ENCODE measurements at regions not wholly inside any gene's neighbourhood (a gene's known extent, or its start where the extent isn't known, plus 50 kb on each side); places are given as distances from the start of the nearest gene placed in this dataset.

GRCh38 chr13:103833294-103833852 lies 767.2 kb upstream of the SLC10A2 start:
- 66 to 74% methylated on average over 2 of the region's 2 CpGs for WGBS, 2 donors
- Histone ChIP-seq H3K9me3 (no peaks in the 10 kb centered on the region), H3K27me3 (no peaks in the 10 kb centered on the region), H3K27ac (no peak overlapping the region), H3K4me1 (no peaks in the 10 kb centered on the region), H3K4me3 (no peak overlapping the region), H3K36me3 (ENCODE audit: low read depth, missing control alignments) (no peaks in the 10 kb centered on the region)
- no peak for DNase-seq
- TF ChIP-seq POLR2A (IDR thresholded peaks at IDR 0.05): no peak
- TF ChIP-seq CTCF (IDR thresholded peaks at IDR 0.05): no peak
- intact Hi-C loops (cut with DNase I; ENCODE audit: low total_unique reads): no loop called here

GRCh38 chr13:103815619-103816018 lies 749.4 kb upstream of the SLC10A2 start:
- no peak for TF ChIP-seq POLR2A (IDR thresholded peaks at IDR 0.05)
- no peak for TF ChIP-seq CTCF (IDR thresholded peaks at IDR 0.05)
- no peak for DNase-seq
- Histone ChIP-seq H3K4me1 (no peaks in the 10 kb centered on the region), H3K36me3 (ENCODE audit: low read depth, missing control alignments) (no peaks in the 10 kb centered on the region), H3K27me3 (no peaks in the 10 kb centered on the region), H3K27ac (no peak overlapping the region), H3K9me3 (no peaks in the 10 kb centered on the region), H3K4me3 (no peak overlapping the region)
- 79 to 87% methylated on average over 4 of the region's 4 CpGs for WGBS, 2 donors
- intact Hi-C loops (cut with DNase I; ENCODE audit: low total_unique reads): no loop called here

GRCh38 chr13:103812971-103813370 lies 746.8 kb upstream of the SLC10A2 start:
- Histone ChIP-seq H3K9me3 (no peaks in the 10 kb centered on the region), H3K27me3 (no peaks in the 10 kb centered on the region), H3K4me3 (no peak overlapping the region), H3K4me1 (no peaks in the 10 kb centered on the region), H3K27ac (no peak overlapping the region), H3K36me3 (ENCODE audit: low read depth, missing control alignments) (no peaks in the 10 kb centered on the region)
- 11 to 14% methylated on average over 5 of the region's 5 CpGs for WGBS, 2 donors
- no peak for DNase-seq
- intact Hi-C loops (cut with DNase I; ENCODE audit: low total_unique reads): no loop called here
- no peak for TF ChIP-seq POLR2A (IDR thresholded peaks at IDR 0.05)
- TF ChIP-seq CTCF (IDR thresholded peaks at IDR 0.05): no peak

- Histone ChIP-seq H3K27me3 (no peaks in the 10 kb centered on the region), H3K4me1 (no peaks in the 10 kb centered on the region), H3K4me3 (no peak overlapping the region), H3K27ac (no peak overlapping the region), H3K36me3 (ENCODE audit: low read depth, missing control alignments) (no peaks in the 10 kb centered on the region), H3K9me3 (no peaks in the 10 kb centered on the region)
- intact Hi-C loops (cut with DNase I; ENCODE audit: low total_unique reads): no loop called here
- TF ChIP-seq POLR2A (IDR thresholded peaks at IDR 0.05) (no peak), CTCF (IDR thresholded peaks at IDR 0.05) (no peak)
- DNase-seq: no peak
- WGBS, 2 donors: 29 to 31% methylated on average over 4 of the region's 4 CpGs
Observed at GRCh38 chr13:103812558-103812957, 746.3 kb upstream of the SLC10A2 start.

- TF ChIP-seq CTCF (IDR thresholded peaks at IDR 0.05) (no peak), POLR2A (IDR thresholded peaks at IDR 0.05) (no peak)
Observed at GRCh38 chr13:103810026-103810425, 743.8 kb upstream of the SLC10A2 start.

More at GRCh38 chr13:103810026-103810425, 743.8 kb upstream of the SLC10A2 start:
- Histone ChIP-seq H3K27ac (no peak overlapping the region), H3K9me3 (no peaks in the 10 kb centered on the region), H3K4me3 (no peak overlapping the region), H3K4me1 (no peaks in the 10 kb centered on the region), H3K27me3 (no peaks in the 10 kb centered on the region), H3K36me3 (ENCODE audit: low read depth, missing control alignments) (no peaks in the 10 kb centered on the region)
- 87 to 92% methylated on average over 3 of the region's 3 CpGs for WGBS, 2 donors
- intact Hi-C loops (cut with DNase I; ENCODE audit: low total_unique reads): no loop called here
- DNase-seq: no peak
